ENCODE measurements at regions not wholly inside any gene's neighbourhood (a gene's known extent, or its start where the extent isn't known, plus 50 kb on each side); places are given as distances from the start of the nearest gene placed in this dataset.

DNA sequence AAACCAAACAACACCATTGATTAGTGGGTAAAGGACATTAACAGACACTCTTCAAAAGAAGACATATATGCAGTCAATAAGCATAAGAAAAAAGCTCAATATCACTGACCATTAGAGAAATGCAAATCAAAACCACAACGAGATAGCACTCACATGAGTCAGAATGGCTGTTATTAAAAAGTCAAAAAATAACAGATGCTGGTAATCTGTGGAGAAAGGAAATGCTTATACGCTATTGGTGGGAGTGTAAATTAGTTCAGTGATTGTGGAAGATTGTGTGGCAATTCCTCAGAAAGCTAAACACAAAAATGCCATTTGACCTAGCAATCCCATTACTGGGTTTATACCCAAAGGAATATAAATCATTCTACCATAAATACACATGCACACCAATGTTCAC lies 182.6 kb downstream of the TRPC6 start:
- no peak for DNase-seq

DNA sequence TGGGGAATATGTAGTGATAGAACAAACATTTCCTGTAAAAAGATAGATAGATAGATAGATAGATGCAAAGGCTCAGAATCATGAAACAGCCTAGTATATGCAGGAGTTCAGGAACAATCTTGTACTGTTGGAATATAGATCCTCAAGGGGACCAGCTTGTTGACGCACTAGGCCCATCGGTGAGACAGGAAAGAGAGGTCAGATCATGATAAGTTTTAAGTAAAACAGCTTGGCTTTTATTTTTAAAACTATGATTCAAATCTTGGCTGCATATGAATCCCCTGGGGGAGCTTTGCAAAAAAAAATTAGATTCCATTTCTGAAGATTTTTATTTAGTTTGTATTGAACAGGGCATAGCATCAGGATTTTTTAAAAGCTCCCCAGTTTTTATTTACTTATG lies 185.8 kb downstream of the TRPC6 start:
- no peak for DNase-seq

DNA sequence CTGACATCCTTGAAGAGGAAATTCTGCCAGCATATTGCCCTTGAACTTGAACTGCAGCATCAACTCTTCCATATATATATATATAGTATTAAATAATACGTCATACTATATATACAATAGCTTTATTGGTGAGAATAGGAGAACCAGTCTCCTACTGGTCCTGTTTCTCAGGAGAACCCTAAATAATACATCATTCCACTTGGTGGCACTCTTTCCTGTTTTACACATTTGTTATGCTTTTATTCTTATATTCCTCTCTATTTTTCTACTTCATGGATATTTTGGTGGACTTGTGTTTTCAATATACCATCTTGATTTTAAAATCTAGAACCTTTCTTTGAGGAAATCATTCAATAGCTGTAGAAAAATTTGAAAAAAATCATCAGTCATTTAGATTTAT lies 193.3 kb downstream of the TRPC6 start:
- no peak for DNase-seq

DNA sequence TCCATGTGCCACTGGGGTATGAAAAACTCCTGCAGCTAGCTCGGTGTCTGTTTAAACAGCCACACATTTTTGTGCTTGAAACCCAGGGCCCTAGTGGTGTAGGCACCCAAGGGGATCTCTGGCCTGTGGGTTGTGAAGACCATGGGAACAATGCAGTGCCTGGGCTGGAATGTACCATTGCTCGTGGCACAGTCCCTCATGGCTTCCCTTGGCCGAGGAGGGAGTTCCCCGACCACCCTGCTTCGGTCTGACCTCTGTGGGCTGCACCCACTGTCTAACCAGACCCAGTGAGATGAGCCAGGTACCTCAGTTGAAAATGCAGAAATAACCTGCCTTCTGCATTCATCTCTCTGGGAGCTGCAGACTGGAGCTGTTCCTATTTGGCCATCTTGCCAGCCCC lies 214.0 kb downstream of the TRPC6 start:
- DNase-seq, result no peak

DNA sequence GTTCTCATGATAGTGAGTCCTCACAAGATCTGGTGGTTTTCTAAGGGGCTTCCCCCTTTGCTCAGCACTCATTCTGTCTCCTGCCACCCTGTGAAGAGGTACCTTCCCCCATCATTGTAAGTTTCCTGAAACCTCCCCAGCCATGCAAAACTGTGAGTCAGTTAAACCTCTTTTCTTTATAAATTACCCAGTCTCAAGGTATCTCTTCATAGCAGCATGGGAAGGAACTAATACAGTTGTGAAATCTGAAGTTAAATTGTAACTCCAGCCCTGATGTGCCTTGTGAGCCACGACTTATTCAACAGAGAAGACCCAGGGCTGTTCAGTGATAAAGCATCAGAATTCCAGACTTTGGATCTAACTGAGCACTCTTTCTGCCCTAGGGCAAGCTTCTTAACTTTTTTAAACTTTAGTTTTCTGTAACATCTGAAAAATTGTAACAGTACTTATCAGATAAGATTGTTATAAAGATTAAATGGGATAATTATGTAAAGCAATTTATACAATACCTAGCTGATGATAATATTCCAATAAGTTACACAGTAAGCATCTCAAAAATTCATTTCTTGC lies 220.0 kb downstream of the TRPC6 start:
- DNase-seq, result no peak

DNA sequence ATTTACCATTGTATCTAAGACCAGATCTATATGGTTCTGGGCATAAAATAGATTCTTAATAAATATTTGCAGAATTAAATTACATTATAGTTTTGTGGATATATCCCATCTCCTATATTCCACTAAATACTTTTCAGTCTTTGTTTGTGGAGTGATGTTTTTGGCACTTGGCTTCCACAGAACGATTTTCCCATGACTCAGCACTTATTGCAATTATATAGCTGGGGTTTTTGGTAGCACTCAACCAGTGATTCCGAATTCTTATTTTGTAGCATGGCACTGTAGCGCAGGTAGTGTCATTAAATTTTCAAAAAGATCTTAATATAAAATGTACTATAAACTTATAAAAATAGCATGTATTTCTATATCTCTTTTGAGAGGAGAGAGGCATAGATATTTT lies 221.2 kb downstream of the TRPC6 start:
- DNase-seq, result no peak

DNA sequence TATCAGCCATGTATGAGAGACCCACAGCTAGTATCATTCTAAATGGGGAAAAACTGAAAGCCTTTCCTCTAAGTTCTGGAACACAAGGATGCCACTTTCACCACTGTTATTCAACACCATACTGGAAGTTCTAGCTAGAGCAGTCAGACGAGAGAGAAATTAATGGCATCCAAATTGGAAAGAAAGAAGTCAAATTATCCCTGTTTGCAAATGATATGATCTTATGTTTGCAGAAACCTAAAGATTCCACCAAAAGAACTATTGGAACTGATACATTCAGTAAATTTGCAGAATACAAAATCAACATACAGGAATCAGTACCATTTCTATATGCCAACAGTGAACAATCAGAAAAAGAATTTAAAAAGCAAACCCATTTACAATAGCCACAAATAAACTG lies 226.0 kb downstream of the TRPC6 start:
- DNase-seq, result no peak

DNA sequence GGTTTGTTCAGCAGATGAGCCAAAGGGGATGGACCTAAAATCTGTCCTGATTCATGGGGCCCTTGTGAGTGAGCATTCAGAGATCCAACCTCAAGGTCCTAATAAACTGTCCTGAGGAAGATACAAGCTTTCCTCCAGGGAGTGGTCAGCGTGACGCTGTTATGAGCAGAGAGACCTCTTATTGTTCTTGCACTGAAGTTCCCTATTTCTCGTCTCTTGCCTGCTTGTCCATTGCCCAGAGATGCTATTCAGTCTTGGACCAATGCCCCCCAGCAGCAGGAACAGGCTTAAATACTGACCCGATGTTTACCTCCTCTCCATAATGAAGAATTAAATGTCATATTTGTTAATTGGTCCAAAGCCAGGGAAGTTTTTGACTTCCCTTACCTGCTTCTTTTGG lies 225.2 kb upstream of the PGR start:
- DNase-seq, result no peak

DNA sequence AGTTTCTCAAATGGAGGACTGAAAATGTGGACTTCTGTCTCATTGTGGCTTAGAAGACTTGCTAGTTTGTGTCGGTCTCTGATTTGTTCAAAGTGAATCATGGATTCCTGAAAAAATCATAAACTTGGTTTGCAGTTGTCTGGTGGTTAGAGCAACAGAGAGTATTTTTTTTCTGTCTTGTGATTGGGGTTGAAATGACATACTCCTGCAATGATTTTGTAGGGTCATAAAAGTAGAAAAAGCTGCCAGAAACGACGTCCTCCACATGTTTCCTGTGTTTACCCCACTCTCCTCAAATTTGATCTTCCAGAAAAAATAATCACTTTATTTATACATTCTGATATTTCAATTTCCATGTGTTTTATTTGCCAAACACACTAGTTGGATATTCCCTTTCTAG lies 219.2 kb upstream of the PGR start:
- no peak for DNase-seq

DNA sequence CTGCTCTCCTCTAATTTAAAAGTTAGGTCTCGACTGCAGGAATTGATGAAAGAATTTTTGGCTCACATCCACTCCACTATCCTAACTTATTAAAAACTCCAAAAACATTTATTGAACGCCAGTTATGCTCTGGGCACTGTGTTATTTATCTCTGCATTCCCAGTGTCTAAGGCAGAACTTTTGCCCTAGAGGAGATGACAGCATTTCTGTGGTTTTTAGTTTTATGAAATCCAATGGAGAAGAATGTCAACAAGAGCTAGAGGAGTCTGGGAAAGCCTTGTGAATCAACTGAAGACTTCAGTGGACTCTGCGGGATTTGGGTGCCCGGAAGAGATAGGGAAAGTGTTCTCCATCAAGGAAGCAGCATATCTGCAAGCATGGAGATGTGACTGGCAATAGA lies 217.0 kb upstream of the PGR start:
- DNase-seq, result no peak

DNA sequence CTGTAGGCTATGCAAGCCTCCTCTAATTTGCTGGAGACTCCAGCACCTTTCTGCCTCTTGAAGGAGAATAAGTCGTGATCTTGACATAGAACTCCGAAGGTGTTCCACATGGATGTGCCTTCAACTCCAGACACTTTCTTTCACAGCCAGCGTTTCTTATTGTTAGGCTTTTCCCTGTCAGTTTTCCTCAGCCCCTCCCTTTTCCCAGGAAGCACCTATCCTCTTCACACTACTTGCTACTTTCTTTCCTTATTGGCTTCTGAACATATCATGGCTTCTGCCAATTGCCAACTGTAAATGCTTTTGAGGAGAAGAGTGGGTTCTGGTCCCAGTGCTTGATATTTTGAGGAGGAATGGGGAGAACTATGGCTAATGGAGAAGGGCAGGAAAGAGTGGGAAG lies 216.3 kb upstream of the PGR start:
- no peak for DNase-seq

DNA sequence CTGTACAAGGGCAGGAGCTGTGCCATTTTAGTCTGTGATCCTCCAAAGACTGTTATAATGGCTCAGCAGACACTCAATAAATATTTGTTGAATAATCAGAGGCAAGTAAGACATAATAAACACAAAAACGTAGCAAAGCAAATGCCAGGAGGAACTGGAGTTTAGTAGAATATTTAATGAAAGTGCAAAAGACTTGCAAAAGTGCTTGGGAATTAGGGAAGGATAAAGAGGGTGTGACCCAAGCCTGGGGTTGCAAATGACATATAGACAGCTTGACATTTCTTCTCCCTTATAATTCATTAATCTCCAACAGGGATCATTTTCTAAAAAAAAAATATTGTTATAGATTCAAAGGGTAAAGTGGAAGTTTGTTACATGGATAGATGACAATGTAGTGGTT lies 212.7 kb upstream of the PGR start:
- no peak for DNase-seq

DNA sequence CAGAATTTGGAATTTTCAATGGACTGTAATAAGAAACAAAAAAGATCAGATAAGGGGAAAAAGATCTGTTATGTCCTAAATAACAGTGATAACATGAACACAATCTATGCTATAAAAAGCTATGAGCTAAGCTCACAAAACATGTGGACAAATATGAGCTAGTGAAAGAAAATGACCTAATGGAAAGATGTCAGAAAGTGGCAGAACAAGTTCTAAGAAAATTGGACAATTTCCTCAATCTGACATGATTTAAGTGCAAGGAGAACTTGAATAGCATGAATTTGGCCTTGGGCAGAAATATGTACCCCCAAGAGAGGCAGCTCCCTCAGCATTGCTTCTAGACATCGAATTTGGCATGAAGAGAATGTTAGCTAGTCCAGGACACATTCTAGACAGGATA lies 212.0 kb upstream of the PGR start:
- no peak for DNase-seq

DNA sequence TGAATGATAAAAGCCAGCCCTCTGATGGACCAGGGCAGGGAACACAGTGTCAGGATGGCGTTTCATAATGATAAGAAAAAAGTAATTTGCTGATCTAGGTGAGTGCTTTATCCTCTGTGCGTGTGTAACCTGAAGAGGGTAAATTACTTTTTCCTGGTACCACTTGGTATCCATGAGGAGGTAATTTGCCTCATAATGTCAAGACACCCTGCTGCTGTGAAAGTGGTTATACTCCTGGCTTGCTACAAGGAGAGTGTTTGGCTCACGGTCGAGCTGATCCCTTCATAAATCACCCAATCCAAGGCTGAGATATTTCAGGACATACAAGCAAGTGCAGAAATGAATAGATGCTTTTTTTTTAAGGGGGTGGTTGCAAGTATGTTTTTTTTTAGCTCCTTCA lies 207.2 kb upstream of the PGR start:
- no peak for DNase-seq

DNA sequence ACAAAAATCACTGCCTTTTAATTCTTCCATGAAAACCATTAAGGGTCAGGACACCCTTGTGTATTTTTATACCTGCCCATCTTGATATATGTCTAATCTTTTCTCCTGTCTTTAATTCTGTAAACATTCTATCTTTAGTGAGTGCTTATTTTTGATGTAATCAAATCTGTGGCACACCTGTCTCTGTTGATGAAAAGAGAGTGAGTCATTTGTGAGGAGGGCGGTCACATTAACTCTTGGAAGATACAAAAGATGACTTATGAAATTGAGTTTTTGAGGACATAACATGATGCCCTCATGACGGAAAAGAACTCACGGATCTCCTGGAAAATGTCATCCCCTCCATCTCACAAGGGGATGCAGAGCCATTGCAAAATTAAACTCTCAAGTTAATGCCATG lies 206.5 kb upstream of the PGR start:
- DNase-seq, result no peak

DNA sequence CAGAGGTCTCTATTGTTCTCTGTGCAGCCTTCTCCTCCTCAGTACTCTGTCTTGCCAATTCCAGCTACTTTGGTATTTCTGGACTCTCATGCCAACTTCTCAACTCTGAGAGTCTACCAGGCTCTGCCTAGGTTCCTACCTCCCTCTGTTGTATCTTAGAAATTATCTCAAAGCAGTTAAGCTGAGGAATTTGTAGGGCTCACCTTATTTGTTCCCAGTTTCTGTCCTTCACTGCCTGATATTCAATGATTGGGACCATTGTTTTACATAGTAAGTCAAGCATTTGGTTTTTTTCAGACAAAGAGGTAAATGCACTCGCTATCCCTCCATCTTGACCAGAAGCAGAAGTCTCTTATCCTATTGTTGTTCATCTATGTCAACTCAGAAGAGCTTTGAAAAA lies 205.0 kb upstream of the PGR start:
- DNase-seq, result no peak

DNA sequence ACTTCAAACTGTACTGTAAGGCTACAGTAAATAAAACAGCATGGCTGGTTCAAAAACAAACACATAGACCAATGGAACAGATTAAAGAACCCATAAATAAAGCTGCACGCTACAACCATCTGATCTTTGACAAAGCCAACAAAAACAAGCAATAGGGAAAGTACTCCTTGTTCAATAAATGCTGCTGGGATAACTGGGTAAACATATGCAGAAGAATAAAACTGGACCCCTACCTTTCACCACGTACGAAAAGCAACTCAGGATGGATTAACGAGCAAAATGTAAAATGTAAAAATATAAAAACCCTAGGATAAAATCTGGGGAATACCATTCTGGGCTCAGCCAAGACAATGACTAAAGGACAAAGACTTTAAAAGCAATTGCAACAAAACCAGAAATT lies 201.8 kb upstream of the PGR start:
- DNase-seq, result no peak

DNA sequence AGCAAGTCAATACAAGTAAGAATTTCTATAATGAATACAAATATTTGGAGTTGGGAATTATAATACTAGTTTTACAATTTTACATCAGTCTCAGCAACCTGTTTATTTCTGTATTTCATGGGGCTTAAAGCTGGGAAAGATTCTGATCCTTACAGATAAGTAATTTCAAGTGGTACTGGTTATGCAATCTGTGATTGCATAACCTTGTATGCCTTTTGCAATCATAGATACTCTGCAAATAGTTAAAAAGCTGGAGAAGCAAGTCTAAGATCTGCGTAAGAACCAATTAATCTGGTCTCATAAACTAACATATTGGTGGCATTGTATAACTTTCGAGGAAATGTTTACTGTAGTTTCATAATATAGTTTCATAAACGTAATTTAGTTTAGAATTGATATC lies 198.3 kb upstream of the PGR start:
- no peak for DNase-seq

DNA sequence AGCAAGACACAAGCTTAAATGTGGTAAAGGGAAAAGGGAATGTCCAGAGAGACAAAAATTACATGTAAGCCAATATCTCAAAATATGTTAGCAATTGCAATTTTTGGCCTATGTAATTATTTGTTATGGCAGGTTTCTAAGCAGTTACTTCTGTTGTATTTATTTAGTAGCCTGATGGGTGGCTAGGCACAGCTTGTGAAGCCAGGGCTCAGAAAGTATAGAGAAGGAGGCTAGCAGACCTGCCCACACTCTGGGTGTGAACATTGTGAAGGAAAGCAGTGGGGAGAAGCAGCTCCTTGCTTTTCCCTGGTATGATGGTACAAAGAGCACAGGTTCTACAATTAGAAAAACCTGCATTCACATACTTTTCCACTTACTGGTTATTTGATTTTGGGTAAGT lies 196.5 kb upstream of the PGR start:
- no peak for DNase-seq

DNA sequence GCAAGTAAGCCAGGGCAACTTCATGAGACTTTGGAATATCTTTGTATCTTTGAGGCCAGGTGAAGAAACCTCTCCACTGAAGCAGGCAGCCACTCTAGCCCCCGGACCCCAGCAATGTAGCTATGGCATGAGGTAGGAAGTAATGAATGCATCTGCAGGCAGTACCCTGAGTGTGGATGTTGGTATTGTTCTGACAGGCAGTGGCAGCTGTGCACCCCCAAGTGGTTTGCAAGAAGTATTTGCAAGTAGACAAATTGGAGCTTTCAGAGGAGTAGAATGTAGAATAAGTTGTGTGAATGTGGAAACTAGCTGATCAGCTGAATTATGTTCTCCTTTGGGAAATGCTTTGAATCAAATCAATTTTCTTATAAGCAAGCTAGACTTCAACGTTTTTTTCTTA lies 194.4 kb upstream of the PGR start:
- no peak for DNase-seq

DNA sequence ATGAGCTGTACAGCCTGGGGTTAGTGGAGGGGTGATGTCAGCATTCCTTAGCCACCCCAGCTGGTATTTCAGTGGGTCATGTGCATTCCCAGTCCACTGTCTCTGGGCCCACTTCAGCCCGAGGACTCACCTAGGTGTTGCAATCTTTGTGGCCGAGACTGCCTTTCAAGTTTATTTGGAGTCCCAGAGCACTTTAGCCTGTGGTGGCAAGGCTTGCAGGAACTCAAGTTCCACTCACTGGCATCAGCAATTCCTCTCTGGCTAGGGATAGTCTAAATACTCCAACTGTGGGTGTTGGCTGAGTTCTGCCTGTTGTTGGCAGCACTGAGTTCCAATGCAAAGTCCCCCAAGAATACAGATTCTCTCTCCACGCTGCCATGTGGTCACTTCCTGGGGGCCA lies 191.6 kb upstream of the PGR start:
- no peak for DNase-seq

DNA sequence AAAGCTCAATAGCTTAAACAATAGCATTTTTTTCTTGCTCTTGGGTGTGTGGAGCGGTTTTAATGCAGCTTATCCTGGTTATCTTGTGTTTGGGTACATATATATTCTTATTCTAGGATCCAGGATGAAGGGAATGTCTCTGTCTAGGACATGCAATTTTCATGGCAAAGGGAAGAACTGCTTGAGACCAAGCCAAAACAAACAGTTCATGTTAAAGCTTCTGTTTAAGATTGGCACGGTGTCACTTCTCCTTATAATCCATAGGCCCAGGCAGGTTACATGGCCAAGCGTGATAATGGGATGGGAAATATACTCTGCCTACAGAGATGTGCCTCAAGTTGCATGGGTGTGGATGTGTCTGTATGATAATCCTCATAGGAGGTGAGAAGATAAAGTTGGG lies 177.1 kb upstream of the PGR start:
- DNase-seq, result no peak

DNA sequence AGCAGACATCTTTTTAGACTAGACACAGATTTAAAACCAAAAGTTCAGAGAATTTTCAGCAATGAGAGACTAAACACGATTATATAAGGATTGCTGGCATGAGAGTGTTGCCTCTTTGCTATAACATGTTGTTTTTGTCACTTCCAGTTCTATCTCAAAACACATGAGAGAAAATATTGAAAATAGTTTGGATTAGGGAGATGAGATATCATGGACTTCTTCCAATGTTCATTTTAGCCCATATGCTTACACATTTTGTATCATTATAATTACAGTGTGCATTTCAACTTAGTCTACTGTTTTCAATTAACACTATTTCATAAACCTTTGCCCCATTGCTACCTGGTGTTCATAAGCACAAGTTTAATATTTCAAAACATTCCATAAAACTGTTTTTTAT lies 175.9 kb upstream of the PGR start:
- no peak for DNase-seq

DNA sequence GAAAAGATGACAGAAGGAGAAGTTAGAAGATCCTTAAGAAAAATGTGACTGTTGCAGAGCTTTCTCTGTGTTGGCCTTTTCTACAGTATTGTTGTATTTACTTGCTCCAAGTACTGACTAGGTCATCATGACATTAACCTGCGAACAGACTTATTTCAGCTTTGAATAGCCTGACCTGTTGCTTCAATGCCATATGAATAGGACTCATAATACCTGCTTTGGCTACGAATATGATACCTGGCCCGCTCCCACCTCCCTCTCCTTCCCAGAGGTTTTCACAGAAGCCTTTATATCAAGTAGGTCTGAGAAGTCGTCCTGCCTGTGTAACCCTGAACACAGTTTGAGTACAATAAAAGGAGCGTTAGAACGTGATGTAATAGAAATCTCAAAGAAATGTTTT lies 169.6 kb upstream of the PGR start:
- DNase-seq, result no peak

DNA sequence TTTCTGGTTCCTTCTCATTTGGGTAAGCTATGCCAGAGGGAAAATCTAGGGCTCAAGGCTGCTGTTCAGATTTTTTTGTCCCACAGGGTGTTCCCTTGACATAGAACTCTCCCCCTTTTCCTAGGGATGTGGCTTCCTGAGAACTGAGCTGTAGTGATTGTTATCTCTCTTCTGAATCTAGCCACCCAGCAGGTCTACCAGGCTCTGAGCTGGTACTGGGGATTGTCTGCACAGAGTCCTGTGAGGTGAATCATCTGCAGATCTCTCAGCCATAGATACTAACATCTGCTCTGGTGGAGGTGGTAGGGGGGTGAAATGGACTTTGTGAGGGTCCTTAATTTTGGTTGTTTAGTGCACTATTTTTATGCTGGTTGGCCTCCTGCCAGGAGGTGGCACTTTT lies 167.3 kb upstream of the PGR start:
- DNase-seq, result no peak

DNA sequence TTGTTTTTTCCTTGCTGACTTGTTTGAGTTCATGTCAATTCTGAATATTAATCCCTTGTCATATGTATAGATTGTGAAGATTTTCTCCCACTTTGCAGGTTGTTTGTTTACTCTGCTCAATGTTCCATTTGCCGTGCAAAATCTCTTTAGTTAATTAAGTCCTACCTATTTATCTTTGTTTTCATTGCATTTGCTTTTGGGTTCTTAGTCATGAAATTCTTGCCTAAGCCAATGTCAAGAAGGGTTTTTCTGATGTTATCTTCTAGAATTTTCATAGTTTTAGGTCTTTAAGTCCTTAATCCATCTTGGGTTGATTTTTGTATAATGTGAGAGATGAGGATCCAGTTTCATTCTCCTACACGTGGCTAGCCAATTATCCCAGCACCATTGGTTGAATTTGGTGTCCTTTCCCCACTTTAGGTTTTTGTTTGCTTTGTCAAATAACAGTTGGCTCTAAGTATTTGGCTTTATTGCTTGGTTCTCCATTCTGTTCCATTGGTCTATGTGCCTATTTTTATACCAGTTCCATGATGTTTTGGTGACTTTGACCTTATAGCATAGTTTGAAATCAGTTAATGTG lies 163.1 kb upstream of the PGR start:
- no peak for DNase-seq
